GM21526 (cell line): ENCODE measurements at regions not wholly inside any gene's neighbourhood (a gene's known extent, or its start where the extent isn't known, plus 50 kb on each side); places are given as distances from the start of the nearest gene placed in this dataset.
"Not testable (repeated sequence)": the region's sequence is repeated elsewhere in the genome, so short reads cannot be mapped to it uniquely, and the experiment has no call there.

Experiments
- ATAC-seq: cut with Tn5 transposase; IDR thresholded peaks from one replicate; pipeline ENCODE4 v1.9.1; 2021; ENCODE audit warnings: moderate library complexity; ENCODE audit not compliant: unreplicated experiment, low FRiP score

- no peak for ATAC-seq
Measured at GRCh38 chr6:8993111-8993510, 557.8 kb upstream of the SLC35B3 start.

- ATAC-seq = no peak
Measured at GRCh38 chr6:8991844-8992243, 556.5 kb upstream of the SLC35B3 start.

DNA sequence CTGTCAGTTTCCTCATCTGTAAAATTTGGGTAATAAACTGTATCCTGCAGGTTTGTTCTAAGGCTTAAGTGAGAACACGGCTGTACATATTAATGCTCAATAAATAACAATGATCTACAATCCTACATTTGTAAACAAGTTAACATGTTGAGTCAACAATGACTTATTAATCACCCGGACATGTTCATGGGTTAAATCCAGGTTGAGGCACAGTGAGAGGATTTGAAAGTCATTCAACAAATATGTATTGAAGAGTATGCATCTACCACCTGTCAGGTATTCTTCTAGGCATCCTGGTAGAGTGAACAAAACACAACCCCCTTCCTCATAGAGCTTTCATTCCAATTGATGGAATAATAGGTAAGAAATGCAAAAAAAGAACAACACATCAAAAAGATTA lies 554.7 kb upstream of the SLC35B3 start:
- ATAC-seq = no peak

- peak; percentile 99 for ATAC-seq
Measured at GRCh38 chr6:8983202-8983688, 547.9 kb upstream of the SLC35B3 start.

DNA sequence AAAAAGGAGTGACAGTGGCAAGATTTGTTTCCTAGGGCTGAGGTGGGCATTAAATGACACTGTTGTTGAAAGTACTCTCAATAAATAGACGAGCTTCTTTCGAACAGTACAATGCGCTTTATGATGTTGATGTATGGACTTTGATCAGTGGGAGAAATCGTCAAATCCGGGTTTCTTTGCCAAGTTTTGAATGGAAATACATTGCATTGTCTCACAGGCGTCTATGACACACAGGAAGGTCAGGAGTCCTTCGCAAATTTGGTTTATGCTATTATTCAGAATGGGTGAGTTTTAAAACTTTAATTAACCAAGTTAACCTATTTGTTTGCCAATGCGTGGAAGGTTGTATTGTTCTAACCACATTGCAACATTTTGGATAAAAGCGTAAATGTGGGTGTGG lies 547.3 kb upstream of the SLC35B3 start:
- no peak for ATAC-seq

DNA sequence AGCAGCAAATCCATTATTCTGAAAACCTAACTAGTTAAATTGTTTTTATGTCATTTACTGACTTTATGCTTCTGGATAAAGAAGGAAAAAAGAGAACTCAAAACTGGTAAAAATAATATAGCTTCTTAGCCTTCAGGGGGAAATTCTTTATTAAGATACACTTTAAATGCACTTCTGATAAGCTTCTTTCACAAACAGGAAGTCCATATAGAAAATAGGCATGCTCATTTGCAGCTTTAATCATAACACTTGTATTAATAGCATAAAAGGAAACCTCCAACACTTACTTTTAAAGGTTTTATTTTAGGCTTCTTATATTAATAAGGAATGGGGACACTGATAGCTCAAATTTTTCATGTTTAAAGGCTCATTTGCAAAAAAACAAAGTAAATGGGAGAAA lies 538.0 kb upstream of the SLC35B3 start:
- no peak for ATAC-seq

DNA sequence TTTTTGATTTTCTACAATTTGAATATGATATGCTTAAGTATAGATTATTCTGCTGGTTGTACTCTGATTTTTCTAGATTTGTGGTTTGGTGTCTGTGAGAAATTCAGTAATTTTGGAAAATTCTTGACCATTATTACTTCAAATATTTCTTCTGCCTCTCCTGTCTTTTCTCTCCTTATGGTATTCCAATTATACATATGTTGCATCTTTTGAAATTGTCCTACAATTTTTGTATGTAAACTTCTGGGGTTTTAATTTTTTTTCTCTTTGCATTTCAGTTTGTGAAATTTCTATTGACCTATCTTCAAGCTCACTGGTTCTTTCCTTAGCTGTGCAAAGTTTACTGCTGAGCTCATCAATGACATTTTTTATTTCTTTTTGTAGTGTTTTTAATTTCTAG lies 534.4 kb upstream of the SLC35B3 start:
- ATAC-seq = no peak

DNA sequence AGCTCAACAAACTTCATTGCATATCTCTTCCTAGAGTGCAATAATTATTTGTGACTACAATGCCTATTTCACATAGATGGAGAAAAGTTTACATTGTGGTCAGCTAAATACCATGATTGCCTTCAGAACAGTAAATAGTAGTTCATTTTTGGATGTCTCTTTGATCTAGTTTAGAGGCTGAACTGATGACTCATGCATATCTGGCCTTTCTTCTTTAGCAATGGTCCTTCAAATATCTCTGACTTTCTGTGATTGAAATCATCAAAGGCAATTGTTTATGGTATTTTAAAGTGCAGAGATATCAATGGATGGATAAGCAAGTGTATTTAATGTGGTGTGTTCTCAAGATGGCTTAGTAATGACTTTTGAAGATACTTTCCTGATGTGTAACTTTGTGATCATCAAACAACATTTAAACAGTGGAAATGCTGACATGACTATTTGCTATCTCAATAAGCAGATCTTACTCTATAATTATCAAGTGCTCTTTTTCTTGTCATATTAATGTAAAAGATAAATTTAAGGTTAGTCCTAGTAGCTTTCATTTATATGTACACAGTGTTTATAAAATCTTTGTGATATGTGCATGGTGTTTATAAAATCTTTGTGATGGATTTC lies 523.7 kb upstream of the SLC35B3 start:
- no peak for ATAC-seq

- ATAC-seq = no peak
Measured at GRCh38 chr6:8953310-8953709, 518.0 kb upstream of the SLC35B3 start.

DNA sequence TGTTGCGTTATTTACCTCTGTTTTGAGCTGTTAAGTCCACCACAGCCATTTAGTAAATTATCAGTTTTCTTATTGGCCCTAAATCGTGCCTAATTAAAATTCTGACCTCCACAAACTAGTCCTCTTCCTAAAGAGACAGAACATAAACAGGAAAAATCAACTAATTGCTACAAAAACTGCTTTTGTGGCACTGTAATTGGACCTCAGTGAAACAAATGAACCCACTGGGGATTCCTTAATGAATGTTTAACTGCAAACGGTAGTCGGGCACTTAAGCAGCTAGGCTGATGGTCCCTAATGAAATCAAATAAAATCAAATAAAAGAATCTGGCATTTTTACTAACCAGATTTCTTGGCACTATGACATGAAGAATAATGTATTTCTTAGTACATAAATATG lies 513.4 kb upstream of the SLC35B3 start:
- no peak for ATAC-seq

GRCh38 chr6:8947900-8948299 lies 512.6 kb upstream of the SLC35B3 start:
- no peak for ATAC-seq

GRCh38 chr6:8944548-8944947 lies 509.2 kb upstream of the SLC35B3 start:
- ATAC-seq = no peak

GRCh38 chr6:8943073-8943472 lies 507.7 kb upstream of the SLC35B3 start:
- no peak for ATAC-seq

DNA sequence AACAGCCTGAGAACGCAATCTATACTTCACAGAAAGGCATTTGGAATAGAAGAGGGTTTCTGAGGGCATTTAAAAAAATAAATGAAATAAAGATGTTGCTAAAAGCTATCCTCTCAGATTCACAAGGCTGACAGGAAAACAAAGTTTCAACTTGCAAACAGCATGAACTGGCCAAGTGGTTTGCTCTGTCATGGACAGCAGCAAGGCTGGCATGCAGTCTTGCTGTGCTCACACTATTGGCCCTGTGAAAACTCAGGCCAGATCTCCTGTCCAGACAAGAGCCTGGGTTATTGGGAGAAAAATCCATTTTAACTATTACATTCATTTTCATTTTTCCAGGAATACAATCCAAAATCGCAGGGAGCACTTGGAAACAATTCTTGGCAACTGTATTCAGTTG lies 506.2 kb upstream of the SLC35B3 start:
- ATAC-seq = no peak

GRCh38 chr6:8940356-8940755 lies 505.0 kb upstream of the SLC35B3 start:
- no peak for ATAC-seq

DNA sequence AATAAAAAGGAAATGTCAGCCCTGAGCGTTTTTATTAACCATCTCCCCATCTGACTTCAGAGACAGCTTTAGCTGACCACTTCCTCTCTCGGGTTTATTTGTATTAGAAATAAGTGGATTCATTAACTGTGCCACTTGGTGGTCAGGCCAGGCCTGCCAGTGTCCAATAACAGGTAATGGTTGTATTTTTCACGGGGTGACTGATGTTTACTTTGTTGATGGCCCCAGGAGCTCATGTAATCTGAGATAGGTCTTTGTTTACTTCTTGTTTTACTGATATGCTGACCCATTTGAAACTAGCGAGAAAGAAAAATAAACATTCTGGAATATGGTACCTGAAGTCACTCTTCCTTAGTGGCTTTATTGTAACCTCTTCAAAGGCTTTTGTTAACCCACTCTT lies 504.3 kb upstream of the SLC35B3 start:
- no peak for ATAC-seq

GRCh38 chr6:8934318-8934717 lies 499.0 kb upstream of the SLC35B3 start:
- no peak for ATAC-seq

GRCh38 chr6:8930009-8930408 lies 494.7 kb upstream of the SLC35B3 start:
- ATAC-seq = no peak

- not testable (repeated sequence) for ATAC-seq
Measured at GRCh38 chr6:8920244-8920643, 484.9 kb upstream of the SLC35B3 start.

DNA sequence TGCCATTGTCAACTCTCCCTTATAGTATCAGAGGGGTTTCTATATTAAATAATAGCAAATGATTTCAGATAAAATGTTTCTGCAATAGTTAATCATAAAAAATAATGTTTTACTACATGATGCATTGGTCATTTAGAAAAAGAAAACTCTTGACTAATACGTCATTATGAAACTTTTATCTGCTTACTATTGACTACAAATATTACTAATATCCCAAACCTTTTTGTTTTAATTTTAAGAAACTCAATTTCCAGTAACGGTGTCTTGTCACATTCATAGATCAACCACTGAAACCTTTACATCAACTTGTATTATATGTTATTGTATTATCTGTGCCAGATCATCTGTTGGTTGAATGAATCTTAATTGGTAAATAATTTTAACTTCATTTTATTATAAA lies 482.9 kb upstream of the SLC35B3 start:
- ATAC-seq = no peak

GRCh38 chr6:8914700-8915099 lies 479.4 kb upstream of the SLC35B3 start:
- ATAC-seq = no peak

DNA sequence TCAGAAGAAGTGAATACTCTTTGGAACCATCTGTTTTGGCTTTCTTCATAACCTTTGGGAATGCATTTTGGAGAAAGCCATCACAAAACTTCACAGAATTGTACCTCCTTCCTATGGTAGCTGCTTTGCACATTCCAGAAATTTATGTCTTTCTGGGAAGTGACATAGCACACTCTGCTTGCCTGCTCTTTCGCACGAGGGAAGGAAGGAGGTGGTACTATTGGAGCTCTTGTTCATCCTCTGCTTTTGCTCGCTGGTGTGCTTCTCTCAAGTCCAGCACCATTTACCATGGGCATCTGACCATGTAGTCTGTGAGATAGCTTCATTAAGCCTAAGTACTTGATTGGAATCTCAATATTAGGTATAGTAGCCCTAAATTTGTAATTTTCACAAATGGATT lies 473.3 kb upstream of the SLC35B3 start:
- no peak for ATAC-seq

GRCh38 chr6:8906699-8907098 lies 471.4 kb upstream of the SLC35B3 start:
- ATAC-seq = no peak
